Mesenchymal stem cell (in vitro differentiated cells and primary cell): ENCODE measurements at regions not wholly inside any gene's neighbourhood (a gene's known extent, or its start where the extent isn't known, plus 50 kb on each side); places are given as distances from the start of the nearest gene placed in this dataset.

Experiments used
- DNase-seq: peaks from one replicate; pipeline ENCODE4 v3.0.0-alpha.2; 2013
- H2AFZ ChIP-seq: one replicate; pipeline ENCODE4 v1.6.1; 2013; ENCODE audit warnings: low read depth, mild to moderate bottlenecking, control low read depth, inconsistent platforms, low read length, moderate library complexity
- H2AK5ac ChIP-seq: 2 replicates; pipeline ENCODE4 v1.6.1; 2013; ENCODE audit warnings: low read length, moderate library complexity, mild to moderate bottlenecking, inconsistent platforms; ENCODE audit not compliant: severe bottlenecking
- H2BK120ac ChIP-seq: one replicate; pipeline ENCODE4 v1.6.1; 2013; ENCODE audit warnings: low read depth, mild to moderate bottlenecking, inconsistent platforms, low read length, moderate library complexity
- H2BK12ac ChIP-seq, 2 experiments: one replicate each; pipeline ENCODE4 v1.6.1; 2013; ENCODE audit warnings: inconsistent platforms in 2 of 2, low read length in 2 of 2, mild to moderate bottlenecking in 2 of 2, moderate library complexity in 2 of 2, control low read depth in 1 of 2
- H2BK15ac ChIP-seq: one replicate; pipeline ENCODE4 v1.6.1; 2013; ENCODE audit warnings: mild to moderate bottlenecking, low read depth, inconsistent platforms; ENCODE audit not compliant: poor library complexity, severe bottlenecking
- H2BK5ac ChIP-seq: 2 replicates; pipeline ENCODE4 v1.6.1; 2013; ENCODE audit warnings: low read depth, mild to moderate bottlenecking, low read length, control low read depth, inconsistent platforms; ENCODE audit not compliant: poor library complexity, severe bottlenecking
- H3K14ac ChIP-seq, 2 experiments: one replicate each; pipeline ENCODE4 v1.6.1; 2013; ENCODE audit warnings: inconsistent platforms in 2 of 2, low read length in 2 of 2, control low read depth in 1 of 2, mild to moderate bottlenecking in 1 of 2, moderate library complexity in 1 of 2
- H3K18ac ChIP-seq, 2 experiments: one replicate each; pipeline ENCODE4 v1.6.1; 2013; ENCODE audit warnings: inconsistent platforms in 2 of 2, low read length in 2 of 2, control low read depth in 1 of 2, low read depth in 1 of 2, mild to moderate bottlenecking in 1 of 2
- H3K23ac ChIP-seq, 2 experiments: one replicate each; pipeline ENCODE4 v1.6.1; 2013; ENCODE audit warnings: inconsistent platforms in 2 of 2, low read length in 2 of 2, mild to moderate bottlenecking in 2 of 2, moderate library complexity in 2 of 2, control low read depth in 1 of 2
- H3K27ac ChIP-seq: 2 replicates; pipeline ENCODE4 v1.5.1; 2013; ENCODE audit warnings: mild to moderate bottlenecking, moderate library complexity, low read length, control low read depth, inconsistent platforms; ENCODE audit not compliant: poor library complexity, severe bottlenecking
- H3K27me3 ChIP-seq, 2 experiments: 2 replicates each; pipeline versions ENCODE4 v1.6.1 to v1.7.0; 2013; ENCODE audit warnings: low read length in 2 of 2, mild to moderate bottlenecking in 2 of 2, moderate library complexity in 2 of 2, control low read depth in 1 of 2, inconsistent platforms in 1 of 2; ENCODE audit not compliant: control insufficient read depth in 1 of 2, insufficient read depth in 1 of 2
- H3K36me3 ChIP-seq, 2 experiments: 2 replicates each; pipeline versions ENCODE4 v1.6.1 to v1.7.0; 2013; ENCODE audit warnings: low read length in 2 of 2, control low read depth in 1 of 2, inconsistent platforms in 1 of 2, low read depth in 1 of 2, mild to moderate bottlenecking in 1 of 2; ENCODE audit not compliant: insufficient read depth in 2 of 2, control insufficient read depth in 1 of 2
- H3K4ac ChIP-seq, 2 experiments: one replicate each; pipeline ENCODE4 v1.6.1; 2013; ENCODE audit warnings: inconsistent platforms in 2 of 2, low read length in 2 of 2, mild to moderate bottlenecking in 2 of 2, moderate library complexity in 2 of 2, control low read depth in 1 of 2, low read depth in 1 of 2
- H3K4me1 ChIP-seq: 2 replicates; pipeline ENCODE4 v1.6.1; 2013; ENCODE audit warnings: low read depth, low read length, control low read depth; ENCODE audit not compliant: control insufficient read depth, insufficient read depth
- H3K4me2 ChIP-seq: 2 replicates; pipeline ENCODE4 v1.6.1; 2013; ENCODE audit warnings: low read length, mild to moderate bottlenecking, inconsistent platforms; ENCODE audit not compliant: poor library complexity, severe bottlenecking
- H3K4me3 ChIP-seq, 2 experiments: 2 replicates each; pipeline versions ENCODE4 v1.5.1 to v1.7.0; 2013; ENCODE audit warnings: low read length in 2 of 2, mild to moderate bottlenecking in 2 of 2, control low read depth in 1 of 2, low read depth in 1 of 2; ENCODE audit not compliant: insufficient read depth in 1 of 2
- H3K79me1 ChIP-seq: replicated peaks from 2 replicates; pipeline ENCODE4 v1.6.1; 2013; ENCODE audit warnings: mild to moderate bottlenecking, control low read depth, low read length, inconsistent platforms; ENCODE audit not compliant: poor library complexity, severe bottlenecking
- H3K9ac ChIP-seq: 2 replicates; pipeline ENCODE4 v1.7.0; 2013; ENCODE audit warnings: mild to moderate bottlenecking, low read length, moderate library complexity
- H3K9me3 ChIP-seq: 2 replicates; pipeline ENCODE4 v1.7.0; 2013; ENCODE audit warnings: mild to moderate bottlenecking, low read length; ENCODE audit not compliant: control insufficient read depth
- H4K8ac ChIP-seq: one replicate; pipeline ENCODE4 v1.6.1; 2013; ENCODE audit warnings: inconsistent platforms, mild to moderate bottlenecking, low read length, moderate library complexity
- H4K91ac ChIP-seq: one replicate; pipeline ENCODE4 v1.6.1; 2013; ENCODE audit warnings: mild to moderate bottlenecking, low read length, inconsistent platforms
- WGBS: methylation state at CpG from one replicate; pipeline ENCODE4 v1.1.7; 2013; ENCODE audit warnings: mixed read lengths; 5-methylcytosine and 5-hydroxymethylcytosine counted together

GRCh38 chr4:104382961-104383360 lies 111.7 kb downstream of the CXXC4 start:
- Histone ChIP-seq H2BK12ac (no peak overlapping the region), H3K27me3 (no peaks in the 10 kb centered on the region), H4K91ac (no peak overlapping the region), H4K8ac (no peak overlapping the region), H3K23ac (no peak overlapping the region), H3K14ac (no peak overlapping the region), H3K4me1 (no peaks in the 10 kb centered on the region), H3K4me2 (no peak overlapping the region), H3K9me3 (peaks cover 7% of the 10 kb centered on the region), H3K9ac (no peak overlapping the region), H2AK5ac (no peak overlapping the region), H2AFZ (no peak overlapping the region), H3K79me1 (no peaks in the 10 kb centered on the region), H3K18ac (no peak overlapping the region), H3K4ac (no peak overlapping the region), H2BK15ac (no peak overlapping the region), H3K4me3 (no peak overlapping the region), H2BK5ac (no peak overlapping the region), H3K27ac (no peak overlapping the region), H2BK120ac (no peak overlapping the region), H3K36me3 (no peaks in the 10 kb centered on the region)
- no peak for DNase-seq
- 99% methylated on average over 5 of the region's 5 CpGs for WGBS

GRCh38 chr4:104381729-104382128 lies 113.0 kb downstream of the CXXC4 start:
- Histone ChIP-seq H3K79me1 (no peaks in the 10 kb centered on the region), H3K18ac (no peak overlapping the region), H2BK15ac (no peak overlapping the region), H2BK120ac (no peak overlapping the region), H3K4me1 (no peaks in the 10 kb centered on the region), H3K14ac (no peak overlapping the region), H3K4me2 (no peak overlapping the region), H2AK5ac (no peak overlapping the region), H2BK5ac (no peak overlapping the region), H4K8ac (no peak overlapping the region), H3K27me3 (no peaks in the 10 kb centered on the region), H3K23ac (no peak overlapping the region), H4K91ac (no peak overlapping the region), H3K36me3 (no peaks in the 10 kb centered on the region), H2AFZ (no peak overlapping the region), H3K27ac (no peak overlapping the region), H3K9me3 (peaks cover 7% of the 10 kb centered on the region), H2BK12ac (no peak overlapping the region), H3K4me3 (no peak overlapping the region), H3K4ac (no peak overlapping the region), H3K9ac (no peak overlapping the region)
- 100% methylated on average over 1 of the region's 1 CpG for WGBS
- no peak for DNase-seq

GRCh38 chr4:104365618-104366017 lies 129.1 kb downstream of the CXXC4 start:
- Histone ChIP-seq H3K4me1 (no peaks in the 10 kb centered on the region), H3K27me3 (no peaks in the 10 kb centered on the region), H2BK5ac (no peak overlapping the region), H3K14ac (no peak overlapping the region), H3K4ac (no peak overlapping the region), H2BK15ac (no peak overlapping the region), H3K4me2 (no peak overlapping the region), H3K18ac (no peak overlapping the region), H3K23ac (no peak overlapping the region), H2BK12ac (no peak overlapping the region), H3K79me1 (no peaks in the 10 kb centered on the region), H3K4me3 (no peak overlapping the region), H2AFZ (no peak overlapping the region), H3K9ac (no peak overlapping the region), H2BK120ac (no peak overlapping the region), H2AK5ac (no peak overlapping the region), H3K27ac (no peak overlapping the region), H4K91ac (no peak overlapping the region), H4K8ac (no peak overlapping the region), H3K9me3 (peaks cover 24% of the 10 kb centered on the region), H3K36me3 (no peaks in the 10 kb centered on the region)
- WGBS, result 89% methylated on average over 2 of the region's 2 CpGs
- DNase-seq, result no peak

GRCh38 chr4:104353481-104353880 lies 141.2 kb downstream of the CXXC4 start:
- Histone ChIP-seq H3K27ac (no peak overlapping the region), H3K4me2 (no peak overlapping the region), H2AK5ac (no peak overlapping the region), H2BK120ac (no peak overlapping the region), H2BK12ac (no peak overlapping the region), H3K9me3 (peaks cover 60% of the 10 kb centered on the region), H3K9ac (no peak overlapping the region), H3K4ac (no peak overlapping the region), H3K23ac (no peak overlapping the region), H3K18ac (no peak overlapping the region), H4K91ac (no peak overlapping the region), H3K4me1 (no peaks in the 10 kb centered on the region), H2BK15ac (no peak overlapping the region), H3K27me3 (no peaks in the 10 kb centered on the region), H2BK5ac (no peak overlapping the region), H4K8ac (no peak overlapping the region), H3K4me3 (no peak overlapping the region), H3K14ac (no peak overlapping the region), H2AFZ (no peak overlapping the region), H3K79me1 (no peaks in the 10 kb centered on the region), H3K36me3 (no peaks in the 10 kb centered on the region)
- DNase-seq, result no peak
- 87% methylated on average over 3 of the region's 3 CpGs for WGBS
